GM23338 (cell line): ENCODE measurements at regions not wholly inside any gene's neighbourhood (a gene's known extent, or its start where the extent isn't known, plus 50 kb on each side); places are given as distances from the start of the nearest gene placed in this dataset.

Source experiments
- ATAC-seq: fragments of 200-7000 bp; cut with Tn5 transposase; 3 replicates; pipeline ENCODE4 v1.9.1; 2020
- DNase-seq: peaks from one replicate; pipeline ENCODE4 v3.0.0-alpha.2; 2015; ENCODE audit warnings: low spot score
- H2AFZ ChIP-seq: fragments of 200-600 bp; sonication (generic); 2 replicates; pipeline ENCODE4 v1.8.0; 2016; ENCODE audit warnings: antibody characterized with exemption, mild to moderate bottlenecking, moderate library complexity
- H3F3A ChIP-seq: fragments of 200-600 bp; sonication (generic); replicated peaks from 2 replicates; pipeline ENCODE4 v1.8.0; 2017; ENCODE audit warnings: antibody characterized with exemption, mixed run types, low read depth
- H3K27ac ChIP-seq: fragments of 200-600 bp; sonication (generic); 2 replicates; pipeline ENCODE4 v1.6.1; 2016; ENCODE audit warnings: low read depth
- H3K27me3 ChIP-seq: fragments of 200-600 bp; sonication (generic); 2 replicates; pipeline ENCODE4 v1.8.0; 2016; ENCODE audit warnings: mild to moderate bottlenecking, mixed run types, moderate library complexity; ENCODE audit not compliant: insufficient read depth
- H3K36me3 ChIP-seq: fragments of 200-600 bp; sonication (generic); 2 replicates; pipeline ENCODE4 v1.8.0; 2016; ENCODE audit warnings: mild to moderate bottlenecking; ENCODE audit not compliant: insufficient read depth
- H3K4me1 ChIP-seq: fragments of 200-600 bp; sonication (generic); 2 replicates; pipeline ENCODE4 v1.8.0; 2016; ENCODE audit warnings: mild to moderate bottlenecking, moderate library complexity; ENCODE audit not compliant: insufficient read depth
- H3K4me2 ChIP-seq: fragments of 200-600 bp; sonication (generic); 2 replicates; pipeline ENCODE4 v1.7.1; 2017; ENCODE audit warnings: mixed run types
- H3K4me3 ChIP-seq: fragments of 200-600 bp; sonication (generic); 2 replicates; pipeline ENCODE4 v1.6.1; 2016; ENCODE audit warnings: mixed run types
- H3K79me2 ChIP-seq: fragments of 200-600 bp; sonication (generic); replicated peaks from 2 replicates; pipeline ENCODE4 v1.8.0; 2017; ENCODE audit warnings: mild to moderate bottlenecking; ENCODE audit not compliant: insufficient read depth
- H3K9me2 ChIP-seq: fragments of 200-600 bp; sonication (generic); 2 replicates; pipeline ENCODE4 v1.8.0; 2017; ENCODE audit not compliant: insufficient read depth
- H4K20me1 ChIP-seq: fragments of 200-600 bp; sonication (generic); replicated peaks from 2 replicates; pipeline ENCODE4 v1.8.0; 2017; ENCODE audit warnings: mild to moderate bottlenecking; ENCODE audit not compliant: insufficient read depth
- H3K27ac Mint-ChIP-seq: 2 replicates; pipeline ENCODE4 v1.8.0; 2020; ENCODE audit warnings: inconsistent platforms, mild to moderate bottlenecking, moderate library complexity, mixed read lengths
- H3K27me3 Mint-ChIP-seq: 3 replicates; pipeline ENCODE4 v1.8.0; 2022; ENCODE audit warnings: low read depth, mild to moderate bottlenecking, moderate library complexity, mixed read lengths, inconsistent platforms; ENCODE audit not compliant: insufficient read depth, poor library complexity
- H3K36me3 Mint-ChIP-seq: 3 replicates; pipeline ENCODE4 v1.8.0; 2021; ENCODE audit warnings: low read depth, mild to moderate bottlenecking, inconsistent platforms, moderate library complexity, mixed read lengths
- H3K4me1 Mint-ChIP-seq: 3 replicates; pipeline ENCODE4 v1.8.0; 2020; ENCODE audit warnings: mild to moderate bottlenecking, inconsistent platforms, mixed read lengths
- H3K4me3 Mint-ChIP-seq: 3 replicates; pipeline ENCODE4 v1.8.0; 2021; ENCODE audit warnings: moderate library complexity, mild to moderate bottlenecking, inconsistent platforms, mixed read lengths
- H3K9me3 Mint-ChIP-seq: 3 replicates; pipeline ENCODE4 v1.8.0; 2020; ENCODE audit warnings: moderate library complexity, mild to moderate bottlenecking, inconsistent platforms, mixed read lengths
- CREB1 ChIP-seq: fragments of 250-450 bp; sonication (Bioruptor Pico); IDR thresholded peaks from 2 replicates; pipeline ENCODE4 v1.5.0; 2020; ENCODE audit warnings: low read depth, mild to moderate bottlenecking, moderate library complexity
- CTCF ChIP-seq, 2 experiments: fragments of 200-600 bp in 1 of 2; sonication (generic) in 1 of 2; conservative IDR thresholded peaks; 2 replicates each; pipeline versions ENCODE4 v1.5.1 to v1.6.1; 2016 to 2017; ENCODE audit warnings: antibody characterized with exemption in 2 of 2, low read depth in 2 of 2, mild to moderate bottlenecking in 2 of 2, moderate library complexity in 1 of 2
- ETS1 ChIP-seq: IDR thresholded peaks from 2 replicates; pipeline ENCODE4 v1.6.1; 2016; ENCODE audit warnings: antibody characterized with exemption
- EZH2 ChIP-seq: fragments of 200-600 bp; sonication (generic); IDR thresholded peaks from one replicate; pipeline ENCODE4 v1.8.0; 2017; ENCODE audit warnings: antibody characterized with exemption, mild to moderate bottlenecking, low read depth; ENCODE audit not compliant: unreplicated experiment
- EZH2phosphoT487 ChIP-seq: fragments of 200-600 bp; sonication (generic); IDR thresholded peaks from one replicate; pipeline ENCODE4 v1.8.1; 2018; ENCODE audit warnings: antibody characterized with exemption; ENCODE audit not compliant: unreplicated experiment
- JUNB ChIP-seq: IDR thresholded peaks from one replicate; pipeline ENCODE4 v1.6.1; 2016; ENCODE audit warnings: antibody characterized with exemption; ENCODE audit not compliant: unreplicated experiment
- NANOG ChIP-seq: IDR thresholded peaks from 2 replicates; pipeline ENCODE4 v1.6.1; 2016; ENCODE audit warnings: antibody characterized with exemption, borderline replicate concordance
- POLR2AphosphoS5 ChIP-seq: IDR thresholded peaks from 2 replicates; pipeline ENCODE4 v1.6.1; 2016; ENCODE audit warnings: antibody characterized with exemption, low read depth
- REST ChIP-seq: IDR thresholded peaks from one replicate; pipeline ENCODE4 v1.6.1; 2018; ENCODE audit warnings: antibody characterized with exemption; ENCODE audit not compliant: unreplicated experiment
- STAT1 ChIP-seq: IDR thresholded peaks from one replicate; pipeline ENCODE4 v1.6.1; 2016; ENCODE audit warnings: antibody characterized with exemption; ENCODE audit not compliant: unreplicated experiment
- ZNF114 ChIP-seq: fragments of 250-450 bp; sonication (Bioruptor Pico); IDR thresholded peaks from 2 replicates; pipeline ENCODE4 v1.5.0; 2020; ENCODE audit warnings: mild to moderate bottlenecking, moderate library complexity
- ZNF331 ChIP-seq: fragments of 250-450 bp; sonication (Bioruptor Pico); IDR thresholded peaks from 2 replicates; pipeline ENCODE4 v1.5.0; 2020; ENCODE audit warnings: low read depth, mild to moderate bottlenecking, moderate library complexity
- ZNF462 ChIP-seq: fragments of 250-450 bp; sonication (Bioruptor Pico); IDR thresholded peaks from 2 replicates; pipeline ENCODE4 v1.5.0; 2020; ENCODE audit warnings: mild to moderate bottlenecking, moderate library complexity

- DNase-seq (no peak), ATAC-seq (no peak)
- no peaks in the 10 kb centered on the region for H3K79me2 ChIP-seq
- no peaks in the 10 kb centered on the region for H3K36me3 ChIP-seq
- Mint-ChIP-seq H3K9me3 (no peaks in the 10 kb centered on the region), H3K4me1 (peaks cover 6% of the 10 kb centered on the region; the same call in 2 of the 3 replicates), H3K36me3 (peaks cover 6% of the 10 kb centered on the region; the same call in 1 of the 3 replicates), H3K27me3 (peaks cover 4% of the 10 kb centered on the region), H3K27ac (no peak overlapping the region), H3K4me3 (no peak overlapping the region)
- H3K27ac ChIP-seq: no peak overlapping the region
- H3K9me2 ChIP-seq: no peaks in the 10 kb centered on the region
- H4K20me1 ChIP-seq: no peaks in the 10 kb centered on the region; the same call in 1 of the 2 replicates
- H3K4me2 ChIP-seq: no peak overlapping the region
- H2AFZ ChIP-seq: no peak overlapping the region
- H3F3A ChIP-seq: no peaks in the 10 kb centered on the region
- TF ChIP-seq STAT1: no peak
- no peak for TF ChIP-seq EZH2phosphoT487
- no peak for TF ChIP-seq CTCF (conservative IDR thresholded peaks at IDR 0.05; ENCODE audit: low read depth in 2 of 2)
- no peak for TF ChIP-seq ETS1
- no peak for TF ChIP-seq ZNF331 (CRISPR knock-in tag)
- TF ChIP-seq JUNB: no peak
- TF ChIP-seq REST: no peak
- TF ChIP-seq CREB1 (CRISPR knock-in tag): no peak
- no peak for TF ChIP-seq ZNF462 (CRISPR knock-in tag)
- TF ChIP-seq EZH2: no peak
- TF ChIP-seq ZNF114 (CRISPR knock-in tag): no peak
- no peak for TF ChIP-seq POLR2AphosphoS5
- no peak for TF ChIP-seq NANOG
- no peaks in the 10 kb centered on the region for H3K4me1 ChIP-seq
- H3K4me3 ChIP-seq: no peak overlapping the region
- no peaks in the 10 kb centered on the region for H3K27me3 ChIP-seq
Observed at GRCh38 chr17:77308861-77309726, 168.3 kb downstream of the SEC14L1 start.
